ENCODE measurements at regions not wholly inside any gene's neighbourhood (a gene's known extent, or its start where the extent isn't known, plus 50 kb on each side); places are given as distances from the start of the nearest gene placed in this dataset.

- TF ChIP-seq, protein P1, sequence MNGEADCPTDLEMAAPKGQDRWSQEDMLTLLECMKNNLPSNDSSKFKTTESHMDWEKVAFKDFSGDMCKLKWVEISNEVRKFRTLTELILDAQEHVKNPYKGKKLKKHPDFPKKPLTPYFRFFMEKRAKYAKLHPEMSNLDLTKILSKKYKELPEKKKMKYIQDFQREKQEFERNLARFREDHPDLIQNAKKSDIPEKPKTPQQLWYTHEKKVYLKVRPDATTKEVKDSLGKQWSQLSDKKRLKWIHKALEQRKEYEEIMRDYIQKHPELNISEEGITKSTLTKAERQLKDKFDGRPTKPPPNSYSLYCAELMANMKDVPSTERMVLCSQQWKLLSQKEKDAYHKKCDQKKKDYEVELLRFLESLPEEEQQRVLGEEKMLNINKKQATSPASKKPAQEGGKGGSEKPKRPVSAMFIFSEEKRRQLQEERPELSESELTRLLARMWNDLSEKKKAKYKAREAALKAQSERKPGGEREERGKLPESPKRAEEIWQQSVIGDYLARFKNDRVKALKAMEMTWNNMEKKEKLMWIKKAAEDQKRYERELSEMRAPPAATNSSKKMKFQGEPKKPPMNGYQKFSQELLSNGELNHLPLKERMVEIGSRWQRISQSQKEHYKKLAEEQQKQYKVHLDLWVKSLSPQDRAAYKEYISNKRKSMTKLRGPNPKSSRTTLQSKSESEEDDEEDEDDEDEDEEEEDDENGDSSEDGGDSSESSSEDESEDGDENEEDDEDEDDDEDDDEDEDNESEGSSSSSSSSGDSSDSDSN (CRISPR knock-in tag; IDR thresholded peaks at IDR 0.05) = no peak
- TF ChIP-seq FOSL2 (CRISPR knock-in tag; IDR thresholded peaks at IDR 0.05) = peak; percentile 62
- no peak for TF ChIP-seq ZEB1 (IDR thresholded peaks at IDR 0.05; ENCODE audit: insufficient replicate concordance, low read depth)
- peak; percentile 11 for TF ChIP-seq RBM39 (IDR thresholded peaks at IDR 0.05; ENCODE audit: low read depth, low read length, poor library complexity, severe bottlenecking)
- TF ChIP-seq, protein P2, sequence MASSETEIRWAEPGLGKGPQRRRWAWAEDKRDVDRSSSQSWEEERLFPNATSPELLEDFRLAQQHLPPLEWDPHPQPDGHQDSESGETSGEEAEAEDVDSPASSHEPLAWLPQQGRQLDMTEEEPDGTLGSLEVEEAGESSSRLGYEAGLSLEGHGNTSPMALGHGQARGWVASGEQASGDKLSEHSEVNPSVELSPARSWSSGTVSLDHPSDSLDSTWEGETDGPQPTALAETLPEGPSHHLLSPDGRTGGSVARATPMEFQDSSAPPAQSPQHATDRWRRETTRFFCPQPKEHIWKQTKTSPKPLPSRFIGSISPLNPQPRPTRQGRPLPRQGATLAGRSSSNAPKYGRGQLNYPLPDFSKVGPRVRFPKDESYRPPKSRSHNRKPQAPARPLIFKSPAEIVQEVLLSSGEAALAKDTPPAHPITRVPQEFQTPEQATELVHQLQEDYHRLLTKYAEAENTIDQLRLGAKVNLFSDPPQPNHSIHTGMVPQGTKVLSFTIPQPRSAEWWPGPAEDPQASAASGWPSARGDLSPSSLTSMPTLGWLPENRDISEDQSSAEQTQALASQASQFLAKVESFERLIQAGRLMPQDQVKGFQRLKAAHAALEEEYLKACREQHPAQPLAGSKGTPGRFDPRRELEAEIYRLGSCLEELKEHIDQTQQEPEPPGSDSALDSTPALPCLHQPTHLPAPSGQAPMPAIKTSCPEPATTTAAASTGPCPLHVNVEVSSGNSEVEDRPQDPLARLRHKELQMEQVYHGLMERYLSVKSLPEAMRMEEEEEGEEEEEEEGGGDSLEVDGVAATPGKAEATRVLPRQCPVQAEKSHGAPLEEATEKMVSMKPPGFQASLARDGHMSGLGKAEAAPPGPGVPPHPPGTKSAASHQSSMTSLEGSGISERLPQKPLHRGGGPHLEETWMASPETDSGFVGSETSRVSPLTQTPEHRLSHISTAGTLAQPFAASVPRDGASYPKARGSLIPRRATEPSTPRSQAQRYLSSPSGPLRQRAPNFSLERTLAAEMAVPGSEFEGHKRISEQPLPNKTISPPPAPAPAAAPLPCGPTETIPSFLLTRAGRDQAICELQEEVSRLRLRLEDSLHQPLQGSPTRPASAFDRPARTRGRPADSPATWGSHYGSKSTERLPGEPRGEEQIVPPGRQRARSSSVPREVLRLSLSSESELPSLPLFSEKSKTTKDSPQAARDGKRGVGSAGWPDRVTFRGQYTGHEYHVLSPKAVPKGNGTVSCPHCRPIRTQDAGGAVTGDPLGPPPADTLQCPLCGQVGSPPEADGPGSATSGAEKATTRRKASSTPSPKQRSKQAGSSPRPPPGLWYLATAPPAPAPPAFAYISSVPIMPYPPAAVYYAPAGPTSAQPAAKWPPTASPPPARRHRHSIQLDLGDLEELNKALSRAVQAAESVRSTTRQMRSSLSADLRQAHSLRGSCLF (CRISPR knock-in tag; IDR thresholded peaks at IDR 0.05; ENCODE audit: borderline replicate concordance) = no peak
- TF ChIP-seq ZSCAN5A (CRISPR knock-in tag; IDR thresholded peaks at IDR 0.05; ENCODE audit: borderline replicate concordance) = no peak
- TF ChIP-seq ZNF280D (CRISPR knock-in tag; IDR thresholded peaks at IDR 0.05) = 0 out of 2 replicates have a peak, but pooled peaks have one; percentile 56
- no peak for TF ChIP-seq NAIF1 (CRISPR knock-in tag; IDR thresholded peaks at IDR 0.05; ENCODE audit: borderline replicate concordance)
- no peak for TF ChIP-seq NFATC3 (CRISPR knock-in tag; IDR thresholded peaks at IDR 0.05)
- TF ChIP-seq RBM22 (optimal IDR thresholded peaks at IDR 0.05; ENCODE audit: low read length) = no peak
- TF ChIP-seq ZNF101 (CRISPR knock-in tag; IDR thresholded peaks at IDR 0.05; ENCODE audit: borderline replicate concordance, low read depth) = no peak
- 0 out of 2 replicates have a peak, but pooled peaks have one; percentile 43 for TF ChIP-seq MIXL1 (CRISPR knock-in tag; IDR thresholded peaks at IDR 0.05)
- TF ChIP-seq SAP130 (CRISPR knock-in tag; IDR thresholded peaks at IDR 0.05; ENCODE audit: low read depth) = peak; percentile 33; the same call in 1 of the 2 replicates
- peak; percentile 66; the same call in 1 of the 2 replicates for TF ChIP-seq SOX5 (CRISPR knock-in tag; IDR thresholded peaks at IDR 0.05; ENCODE audit: borderline replicate concordance)
- TF ChIP-seq ZNF776 (CRISPR knock-in tag; IDR thresholded peaks at IDR 0.05) = no peak
Observed at GRCh38 chr6:167501831-167502385, 177.0 kb downstream of the TTLL2 start (continued).
